ENCODE measurements at regions not wholly inside any gene's neighbourhood (a gene's known extent, or its start where the extent isn't known, plus 50 kb on each side); places are given as distances from the start of the nearest gene placed in this dataset.

DNA sequence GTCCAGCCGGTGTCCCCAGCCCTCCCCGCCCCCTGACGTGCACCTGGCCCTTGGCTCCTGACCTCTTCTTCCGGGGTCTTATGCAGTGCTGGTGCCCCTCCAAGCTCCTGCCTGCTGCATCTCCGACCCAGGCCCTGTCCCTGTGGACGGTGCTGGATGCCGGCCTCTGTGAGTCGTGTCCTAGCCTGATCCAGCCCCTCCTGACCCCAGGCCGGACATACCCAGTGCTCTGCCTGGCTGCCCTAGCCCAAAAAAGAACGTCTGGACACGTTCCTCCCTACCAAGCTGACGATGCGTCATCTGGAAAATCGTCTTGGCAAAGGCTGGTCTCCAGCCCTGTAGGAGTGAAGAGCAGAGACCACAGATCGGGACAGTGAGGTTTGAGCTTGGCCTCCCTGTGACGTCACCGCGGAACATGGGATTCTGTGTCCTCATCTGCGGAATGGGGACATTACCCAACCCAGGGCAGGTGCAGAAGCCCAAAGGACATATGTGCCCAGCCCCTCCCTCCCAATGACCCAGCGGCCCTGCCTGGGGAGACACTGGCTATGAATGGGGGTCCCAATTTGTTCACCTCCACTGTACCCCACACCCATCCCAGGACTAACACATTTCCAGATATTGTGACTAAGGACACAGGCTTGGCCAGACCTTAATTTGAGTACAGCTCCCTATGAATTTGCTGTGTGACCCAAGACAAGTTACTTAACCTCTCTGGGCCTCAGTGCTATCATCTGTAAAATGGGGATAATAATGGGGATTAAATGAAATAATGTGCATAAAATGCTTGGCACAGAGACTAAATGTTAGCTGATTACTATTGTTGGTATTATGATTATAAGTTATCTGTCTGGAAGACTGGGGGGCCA is 51.0 kb upstream of the BCL11B start:
- DNase-seq (no peak), ATAC-seq (no peak)
- Histone ChIP-seq H3K9me3 (no peaks in the 10 kb centered on the region), H3K4me3 (no peak overlapping the region), H3K4me1 (ENCODE audit: low read depth) (peaks cover 12% of the 10 kb centered on the region), H3K36me3 (ENCODE audit: low read depth) (no peaks in the 10 kb centered on the region)
- intact Hi-C loops (cut with DNase I, micrococcal nuclease): no loop called here
- TF ChIP-seq CTCF (IDR thresholded peaks at IDR 0.05): no peak

GRCh38 chr14:99321955-99322730 is 50.1 kb upstream of the BCL11B start:
- intact Hi-C loops (cut with DNase I, micrococcal nuclease): no loop called here

More at GRCh38 chr14:99321955-99322730, 50.1 kb upstream of the BCL11B start:
- H3K9me3 ChIP-seq: no peaks in the 10 kb centered on the region
- peaks cover 18% of the 10 kb centered on the region for H3K4me1 ChIP-seq (ENCODE audit: low read depth)
- TF ChIP-seq CTCF (IDR thresholded peaks at IDR 0.05): no peak
- ATAC-seq: no peak
- no peak for DNase-seq
- no peaks in the 10 kb centered on the region for H3K36me3 ChIP-seq (ENCODE audit: low read depth)
- no peak overlapping the region for H3K4me3 ChIP-seq

Measured in mucosa of descending colon (tissue), 3 donors.